ENCODE measurements at regions not wholly inside any gene's neighbourhood (a gene's known extent, or its start where the extent isn't known, plus 50 kb on each side); places are given as distances from the start of the nearest gene placed in this dataset.

GRCh38 chr16:86171329-86171728, 272.4 kb downstream of the IRF8 start:
- DNase-seq (ENCODE audit: low read depth) = no peak
- no peak overlapping the region for H3K4me3 ChIP-seq (ENCODE audit: low read depth, low read length)
- TF ChIP-seq, protein P1, sequence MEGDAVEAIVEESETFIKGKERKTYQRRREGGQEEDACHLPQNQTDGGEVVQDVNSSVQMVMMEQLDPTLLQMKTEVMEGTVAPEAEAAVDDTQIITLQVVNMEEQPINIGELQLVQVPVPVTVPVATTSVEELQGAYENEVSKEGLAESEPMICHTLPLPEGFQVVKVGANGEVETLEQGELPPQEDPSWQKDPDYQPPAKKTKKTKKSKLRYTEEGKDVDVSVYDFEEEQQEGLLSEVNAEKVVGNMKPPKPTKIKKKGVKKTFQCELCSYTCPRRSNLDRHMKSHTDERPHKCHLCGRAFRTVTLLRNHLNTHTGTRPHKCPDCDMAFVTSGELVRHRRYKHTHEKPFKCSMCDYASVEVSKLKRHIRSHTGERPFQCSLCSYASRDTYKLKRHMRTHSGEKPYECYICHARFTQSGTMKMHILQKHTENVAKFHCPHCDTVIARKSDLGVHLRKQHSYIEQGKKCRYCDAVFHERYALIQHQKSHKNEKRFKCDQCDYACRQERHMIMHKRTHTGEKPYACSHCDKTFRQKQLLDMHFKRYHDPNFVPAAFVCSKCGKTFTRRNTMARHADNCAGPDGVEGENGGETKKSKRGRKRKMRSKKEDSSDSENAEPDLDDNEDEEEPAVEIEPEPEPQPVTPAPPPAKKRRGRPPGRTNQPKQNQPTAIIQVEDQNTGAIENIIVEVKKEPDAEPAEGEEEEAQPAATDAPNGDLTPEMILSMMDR (IDR thresholded peaks at IDR 0.05; ENCODE audit: low read depth, low read length, missing control alignments) = no peak

DNA sequence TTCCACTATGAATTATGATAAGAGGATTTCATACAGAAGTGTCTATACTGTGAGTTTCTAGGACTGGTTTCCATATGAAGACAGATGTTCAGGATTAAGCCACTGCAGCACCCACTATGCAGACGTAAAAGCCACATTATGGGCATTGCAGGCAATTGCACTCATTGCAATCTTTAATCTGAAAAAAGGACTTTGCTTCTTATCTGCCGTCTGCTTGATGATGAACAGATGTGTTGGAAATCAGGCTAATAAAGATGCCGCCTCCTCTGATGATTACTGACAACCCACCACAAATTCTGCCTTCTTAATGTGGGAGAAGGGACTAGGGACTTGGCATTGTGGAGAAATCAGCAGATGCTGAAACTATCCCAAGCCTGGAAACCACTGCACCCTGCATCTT, 276.9 kb downstream of the IRF8 start:
- H3K4me3 ChIP-seq (ENCODE audit: low read depth, low read length) = no peak overlapping the region
- TF ChIP-seq, protein P1 (IDR thresholded peaks at IDR 0.05; ENCODE audit: low read depth, low read length, missing control alignments) = no peak
- DNase-seq (ENCODE audit: low read depth) = no peak

DNA sequence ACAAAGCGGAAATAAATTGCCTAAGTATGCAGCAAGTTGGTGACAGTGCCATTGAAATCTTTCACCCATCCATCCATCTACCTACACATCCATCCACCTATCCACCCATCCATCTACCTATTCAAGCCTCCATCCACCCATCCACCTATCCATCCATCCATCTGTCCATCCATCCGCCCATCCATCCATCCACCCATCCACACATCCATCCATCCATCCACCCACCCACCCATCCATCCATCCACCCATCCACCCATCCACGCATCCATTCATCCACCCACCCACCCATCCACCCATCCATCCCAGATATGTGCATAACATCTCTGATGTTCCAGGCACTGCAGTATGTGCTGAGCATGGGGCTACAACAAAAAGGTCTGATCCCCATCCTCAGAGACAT, 277.5 kb downstream of the IRF8 start:
- H3K4me3 ChIP-seq (ENCODE audit: low read depth, low read length) = no peak overlapping the region
- no peak for DNase-seq (ENCODE audit: low read depth)

GRCh38 chr16:86180244-86180643, 281.3 kb downstream of the IRF8 start:
- H3K4me3 ChIP-seq (ENCODE audit: low read depth, low read length) = no peak overlapping the region
- no peak for DNase-seq (ENCODE audit: low read depth)
- TF ChIP-seq, protein P1 (IDR thresholded peaks at IDR 0.05; ENCODE audit: low read depth, low read length, missing control alignments) = no peak

More for the DNA sequence above, 277.5 kb downstream of the IRF8 start:
- TF ChIP-seq, protein P1 (IDR thresholded peaks at IDR 0.05; ENCODE audit: low read depth, low read length, missing control alignments) = no peak

GRCh38 chr16:86180780-86181179, 281.8 kb downstream of the IRF8 start:
- TF ChIP-seq, protein P1 (IDR thresholded peaks at IDR 0.05; ENCODE audit: low read depth, low read length, missing control alignments) = no peak
- no peak overlapping the region for H3K4me3 ChIP-seq (ENCODE audit: low read depth, low read length)
- DNase-seq (ENCODE audit: low read depth) = no peak

DNA sequence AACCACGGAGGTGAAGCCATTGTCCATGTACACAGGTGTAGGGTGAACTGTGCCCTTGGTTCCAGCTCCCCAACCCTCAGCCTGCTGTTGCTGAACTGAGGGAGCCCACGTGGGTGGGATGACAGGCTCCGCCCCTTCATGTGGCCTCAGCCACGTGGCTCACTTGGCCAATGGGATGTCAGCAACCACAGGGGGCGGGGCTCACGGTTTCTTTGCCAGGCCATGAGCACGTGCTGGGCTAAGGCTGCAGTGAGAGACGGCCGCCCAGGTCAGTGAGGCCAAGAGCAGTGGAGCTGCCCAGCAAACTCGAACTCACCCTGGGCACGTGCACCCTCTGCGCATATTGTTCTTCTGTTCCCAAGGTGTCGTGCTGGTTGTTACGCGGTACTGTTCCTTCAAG, 282.6 kb downstream of the IRF8 start:
- TF ChIP-seq, protein P1 (IDR thresholded peaks at IDR 0.05; ENCODE audit: low read depth, low read length, missing control alignments) = no peak
- no peak for DNase-seq (ENCODE audit: low read depth)
- H3K4me3 ChIP-seq (ENCODE audit: low read depth, low read length) = no peak overlapping the region

- TF ChIP-seq, protein P1 (IDR thresholded peaks at IDR 0.05; ENCODE audit: low read depth, low read length, missing control alignments) = no peak
- H3K4me3 ChIP-seq (ENCODE audit: low read depth, low read length) = no peak overlapping the region
- DNase-seq (ENCODE audit: low read depth) = no peak
These were observed 285.2 kb downstream of the IRF8 start for GRCh38 chr16:86184185-86184584.

Measured in GM12864 (cell line).